ENCODE measurements at regions not wholly inside any gene's neighbourhood (a gene's known extent, or its start where the extent isn't known, plus 50 kb on each side); places are given as distances from the start of the nearest gene placed in this dataset.

- no peak for TF ChIP-seq POLR2A (IDR thresholded peaks at IDR 0.05)
- TF ChIP-seq, protein P1, sequence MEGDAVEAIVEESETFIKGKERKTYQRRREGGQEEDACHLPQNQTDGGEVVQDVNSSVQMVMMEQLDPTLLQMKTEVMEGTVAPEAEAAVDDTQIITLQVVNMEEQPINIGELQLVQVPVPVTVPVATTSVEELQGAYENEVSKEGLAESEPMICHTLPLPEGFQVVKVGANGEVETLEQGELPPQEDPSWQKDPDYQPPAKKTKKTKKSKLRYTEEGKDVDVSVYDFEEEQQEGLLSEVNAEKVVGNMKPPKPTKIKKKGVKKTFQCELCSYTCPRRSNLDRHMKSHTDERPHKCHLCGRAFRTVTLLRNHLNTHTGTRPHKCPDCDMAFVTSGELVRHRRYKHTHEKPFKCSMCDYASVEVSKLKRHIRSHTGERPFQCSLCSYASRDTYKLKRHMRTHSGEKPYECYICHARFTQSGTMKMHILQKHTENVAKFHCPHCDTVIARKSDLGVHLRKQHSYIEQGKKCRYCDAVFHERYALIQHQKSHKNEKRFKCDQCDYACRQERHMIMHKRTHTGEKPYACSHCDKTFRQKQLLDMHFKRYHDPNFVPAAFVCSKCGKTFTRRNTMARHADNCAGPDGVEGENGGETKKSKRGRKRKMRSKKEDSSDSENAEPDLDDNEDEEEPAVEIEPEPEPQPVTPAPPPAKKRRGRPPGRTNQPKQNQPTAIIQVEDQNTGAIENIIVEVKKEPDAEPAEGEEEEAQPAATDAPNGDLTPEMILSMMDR (IDR thresholded peaks at IDR 0.05), result no peak
These were observed 62.7 kb upstream of the MRI1 start for GRCh38 chr19:13701624-13702023.
